ENCODE measurements at regions not wholly inside any gene's neighbourhood (a gene's known extent, or its start where the extent isn't known, plus 50 kb on each side); places are given as distances from the start of the nearest gene placed in this dataset.
A peak's percentile ranks its signal among the peaks of the same experiment; 100 is the strongest.

DNA sequence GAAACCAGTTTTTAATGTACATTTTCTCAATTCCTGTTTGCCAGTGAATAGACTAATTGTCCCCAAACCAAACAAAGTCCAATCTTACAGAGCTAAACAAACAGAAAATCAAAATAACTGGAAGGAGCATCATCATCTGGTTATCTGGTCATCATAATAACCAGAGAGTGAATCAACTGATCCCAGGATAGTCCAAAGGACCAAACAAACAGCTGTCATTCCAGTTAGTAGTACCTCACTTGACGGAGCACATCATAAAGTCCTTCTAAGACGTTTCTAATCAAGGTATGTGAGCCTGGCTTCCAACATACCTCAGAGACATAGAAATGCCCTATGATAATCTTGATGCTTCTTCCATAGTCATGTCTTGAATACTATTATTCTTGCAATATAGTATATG is 240.5 kb downstream of the LTN1 start:
- DNase-seq (ENCODE audit: low read depth in 2 of 2) = no peak

GRCh38 chr21:28751176-28751575 is 241.5 kb downstream of the LTN1 start:
- DNase-seq (ENCODE audit: low read depth in 2 of 2) = no peak

DNA sequence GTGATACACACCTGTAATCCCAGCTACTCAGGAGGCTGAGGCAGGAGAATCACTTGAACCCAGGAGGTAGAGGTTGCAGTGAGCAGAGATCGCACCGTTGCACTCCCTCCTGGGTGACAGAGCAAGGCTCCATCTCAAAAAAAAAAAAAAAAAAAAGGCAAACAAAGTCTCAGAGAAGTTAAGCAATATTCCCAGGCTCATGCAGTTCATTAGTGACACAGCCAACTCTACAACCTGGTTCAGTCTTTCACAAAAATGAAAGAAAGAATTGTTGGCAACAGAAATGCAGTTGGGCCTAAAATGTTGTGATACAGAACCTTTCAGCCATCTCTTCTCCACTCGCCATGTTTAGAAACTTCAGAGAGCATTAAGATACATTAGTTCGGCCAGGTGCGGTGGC is 242.1 kb downstream of the LTN1 start:
- no peak for DNase-seq (ENCODE audit: low read depth in 2 of 2)

DNA sequence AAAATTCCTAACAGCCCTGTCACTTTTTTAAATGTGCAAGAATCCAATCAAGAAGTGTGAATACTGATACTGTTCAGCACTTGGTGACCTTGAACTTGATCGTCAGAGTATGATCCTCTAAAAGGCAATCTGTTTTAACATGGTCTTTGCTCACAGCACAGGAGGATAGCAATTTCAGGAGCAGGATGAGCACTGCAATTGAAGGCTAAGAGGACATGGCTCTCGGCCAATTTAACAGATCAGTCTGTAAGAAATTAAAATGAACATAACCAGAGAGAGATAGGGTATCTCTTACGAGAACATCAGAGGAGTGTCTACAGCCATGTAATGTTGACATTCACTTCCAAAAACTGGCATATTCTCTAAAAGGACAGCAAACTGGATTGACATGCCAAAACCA is 243.1 kb downstream of the LTN1 start:
- DNase-seq (ENCODE audit: low read depth in 2 of 2) = no peak

DNA sequence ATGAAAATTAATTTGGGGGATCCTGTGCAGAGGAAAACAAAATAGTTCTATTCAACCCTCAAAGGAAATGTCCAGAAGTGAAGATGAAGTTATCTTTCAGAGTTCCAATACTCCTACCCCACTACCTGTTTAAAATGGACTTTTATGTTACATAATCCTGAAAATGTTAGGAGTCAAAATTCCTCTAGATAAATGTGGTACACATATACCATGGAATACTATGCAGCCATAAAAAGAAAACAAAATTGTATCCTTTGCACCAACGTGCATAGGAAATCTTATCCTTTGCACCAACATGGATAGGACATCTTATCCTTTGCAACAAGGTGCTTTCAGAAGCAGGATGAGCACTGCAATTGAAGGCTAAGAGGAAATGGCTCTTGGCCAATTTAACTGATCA is 245.2 kb downstream of the LTN1 start:
- no peak for DNase-seq (ENCODE audit: low read depth in 2 of 2)

DNA sequence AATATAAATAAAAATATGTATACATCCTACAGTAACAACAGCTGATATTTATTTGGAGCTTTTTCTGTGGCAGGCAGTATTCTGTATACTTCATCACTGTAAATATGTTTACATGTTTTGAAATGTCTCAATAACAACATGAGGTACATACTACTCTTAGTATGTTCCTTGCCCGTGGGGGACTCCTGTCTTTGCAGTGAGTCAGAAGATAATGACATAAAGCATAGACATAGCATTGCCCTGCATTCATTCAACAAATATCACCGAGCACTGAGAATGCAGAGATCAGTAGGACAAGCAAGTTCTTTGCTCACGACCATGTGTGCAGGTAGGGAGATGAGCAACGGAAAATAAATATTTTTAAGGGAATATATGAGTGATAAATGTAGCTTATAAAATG is 246.5 kb downstream of the LTN1 start:
- DNase-seq (ENCODE audit: low read depth in 2 of 2) = no peak

DNA sequence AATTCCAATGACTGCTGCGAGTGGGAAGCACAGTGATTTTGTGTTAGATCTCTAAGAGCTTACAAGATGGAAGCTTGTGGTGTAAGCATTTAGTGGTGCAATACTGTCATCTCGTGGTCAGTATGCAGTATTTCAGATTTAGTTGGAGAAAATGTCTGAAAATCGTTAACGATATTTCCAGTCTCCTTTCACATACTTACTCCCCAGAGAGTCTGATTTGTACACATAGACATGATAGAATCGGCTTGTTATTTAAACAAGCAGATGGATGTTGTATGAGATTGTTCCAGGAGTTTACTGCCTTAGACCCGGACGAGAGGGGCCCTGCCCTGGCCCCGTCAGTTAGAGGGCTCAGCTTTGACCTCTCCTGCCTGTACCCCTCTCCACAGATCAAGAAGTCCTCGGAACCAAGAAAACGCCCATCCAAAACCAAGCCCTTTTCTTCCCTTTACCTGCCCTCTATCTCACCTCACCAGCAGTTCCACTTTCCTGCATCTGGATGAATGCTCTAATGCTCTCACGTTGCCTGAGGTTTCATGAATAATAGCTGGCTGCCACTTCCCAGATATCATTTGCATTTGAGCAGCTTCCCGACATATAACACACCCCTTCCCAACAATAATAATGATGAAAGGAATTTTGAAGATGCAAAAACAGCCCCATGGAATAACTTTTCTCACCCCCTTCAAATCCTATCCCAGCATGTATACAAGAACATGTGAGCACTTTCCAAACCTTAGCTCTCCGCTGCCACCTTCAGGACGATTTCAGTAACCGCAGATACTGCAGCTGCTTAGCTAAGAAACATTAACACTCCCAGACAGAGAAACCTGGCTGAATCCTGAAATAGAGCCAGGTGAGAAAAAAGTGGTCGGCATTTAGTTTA is 247.3 kb downstream of the LTN1 start:
- peak; percentile 92 to 94 for DNase-seq (ENCODE audit: low read depth in 2 of 2)

DNA sequence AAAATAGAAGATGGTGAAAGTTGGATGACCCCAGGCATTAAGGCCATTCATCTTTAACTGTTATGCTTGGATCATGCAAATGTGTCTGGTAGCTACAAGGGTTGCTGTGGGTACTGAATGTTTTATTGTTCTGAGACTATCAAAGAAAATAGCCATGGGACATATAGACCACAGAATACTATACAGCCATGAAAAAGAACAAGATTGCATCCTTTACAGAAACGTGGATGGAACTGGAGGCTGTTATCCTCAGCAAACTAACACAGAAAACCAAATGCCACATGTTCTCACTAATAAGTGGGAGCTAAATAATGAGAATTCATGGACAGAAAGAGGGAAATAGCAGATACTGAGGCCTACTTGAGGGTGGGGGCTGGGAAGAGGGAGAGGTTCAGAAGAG is 249.0 kb downstream of the LTN1 start:
- DNase-seq (ENCODE audit: low read depth in 2 of 2) = no peak

- peak; percentile 63 to 77 for DNase-seq (ENCODE audit: low read depth in 2 of 2)
These were observed 250.2 kb downstream of the LTN1 start for GRCh38 chr21:28742527-28742926.

DNA sequence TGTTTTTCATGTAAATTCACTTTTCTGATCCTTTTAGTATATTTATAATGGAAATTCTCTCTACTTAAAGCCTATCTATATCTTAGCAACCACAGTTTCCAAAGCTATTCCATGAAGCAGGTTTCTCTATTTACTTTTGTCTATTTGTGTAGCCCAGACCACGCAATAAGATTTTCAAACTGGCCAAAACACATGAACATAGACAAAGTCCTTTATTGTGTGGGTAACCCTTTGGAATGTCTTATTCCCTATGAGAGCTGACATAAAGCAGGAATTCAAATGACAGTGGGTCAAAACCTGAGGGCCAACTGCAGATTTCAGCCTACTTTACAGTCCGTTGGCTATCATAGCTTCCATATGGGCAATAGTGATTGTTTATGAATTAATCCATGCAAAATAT is 252.6 kb downstream of the LTN1 start:
- DNase-seq (ENCODE audit: low read depth in 2 of 2) = no peak

GRCh38 chr21:28738882-28739281 is 253.8 kb downstream of the LTN1 start:
- peak; percentile 27 to 73 for DNase-seq (ENCODE audit: low read depth in 2 of 2)

GRCh38 chr21:28738420-28738704 is 254.3 kb downstream of the LTN1 start:
- DNase-seq (ENCODE audit: low read depth in 2 of 2) = no peak

- peak; percentile 26 to 43 for DNase-seq (ENCODE audit: low read depth in 2 of 2)
These were observed 254.8 kb downstream of the LTN1 start for GRCh38 chr21:28737674-28738419.

DNA sequence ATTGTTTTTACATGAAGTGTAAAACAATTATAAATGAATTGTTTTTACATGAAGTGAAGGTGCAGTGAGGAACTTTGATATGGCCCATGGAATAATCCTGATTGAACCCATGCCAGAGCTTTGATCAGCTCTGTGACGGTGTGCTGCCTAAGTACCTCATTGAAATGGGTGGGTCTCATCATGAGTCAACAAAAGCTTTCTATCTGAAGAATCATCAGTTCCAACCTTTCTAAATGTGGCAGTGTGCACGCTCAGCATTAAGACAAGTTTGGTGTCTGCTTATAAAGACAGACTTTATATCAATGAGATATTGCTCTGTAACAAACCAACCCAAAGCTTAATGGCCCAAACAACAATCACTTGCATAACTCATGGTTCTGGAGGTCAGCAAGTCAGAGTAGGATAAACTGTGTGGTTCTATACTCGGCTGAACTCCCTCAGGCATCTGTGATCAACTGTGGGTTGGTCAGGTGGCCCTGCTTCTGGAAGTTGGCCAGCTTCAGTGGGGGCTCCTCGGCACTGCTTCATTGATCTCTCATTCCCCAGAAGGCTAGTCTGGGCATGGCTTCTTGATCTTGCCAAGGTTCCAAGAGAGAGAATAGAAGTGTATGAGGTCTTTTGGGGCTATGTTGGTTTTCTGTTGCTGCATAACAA is 258.0 kb downstream of the LTN1 start:
- no peak for DNase-seq (ENCODE audit: low read depth in 2 of 2)

DNA sequence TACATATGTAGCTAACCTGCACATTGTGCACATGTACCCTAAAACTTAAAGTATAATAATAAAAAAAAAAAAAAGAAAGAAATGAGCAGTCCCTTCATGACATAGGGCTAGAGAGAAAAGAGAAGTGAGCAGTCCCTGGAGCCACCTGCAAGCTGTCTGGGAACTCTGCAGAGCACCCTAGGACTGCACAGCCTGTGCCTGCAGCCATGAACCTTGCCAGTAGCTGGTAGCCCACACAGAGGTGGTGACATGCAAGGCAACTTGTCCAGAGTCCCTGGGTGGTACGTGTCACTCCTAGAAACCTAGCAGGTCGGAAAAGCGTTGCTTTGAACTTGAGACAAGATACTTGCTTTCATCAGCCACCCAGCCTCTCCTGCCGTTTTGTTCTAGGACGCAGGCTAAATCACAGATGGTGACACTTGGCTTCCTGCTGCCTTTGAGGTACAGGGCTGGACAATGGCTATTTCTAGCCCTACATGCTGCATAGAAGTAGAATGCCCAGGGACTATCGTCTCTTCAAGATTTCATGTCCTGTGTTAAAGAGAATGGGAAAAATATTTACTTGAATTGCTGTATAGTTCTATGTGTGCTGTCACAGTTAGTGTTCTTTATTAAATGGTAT is 260.9 kb downstream of the LTN1 start:
- no peak for DNase-seq (ENCODE audit: low read depth in 2 of 2)

GRCh38 chr21:28729887-28730286 is 262.8 kb downstream of the LTN1 start:
- DNase-seq (ENCODE audit: low read depth in 2 of 2) = no peak

GRCh38 chr21:28727809-28728208 is 264.9 kb downstream of the LTN1 start:
- no peak for DNase-seq (ENCODE audit: low read depth in 2 of 2)

DNA sequence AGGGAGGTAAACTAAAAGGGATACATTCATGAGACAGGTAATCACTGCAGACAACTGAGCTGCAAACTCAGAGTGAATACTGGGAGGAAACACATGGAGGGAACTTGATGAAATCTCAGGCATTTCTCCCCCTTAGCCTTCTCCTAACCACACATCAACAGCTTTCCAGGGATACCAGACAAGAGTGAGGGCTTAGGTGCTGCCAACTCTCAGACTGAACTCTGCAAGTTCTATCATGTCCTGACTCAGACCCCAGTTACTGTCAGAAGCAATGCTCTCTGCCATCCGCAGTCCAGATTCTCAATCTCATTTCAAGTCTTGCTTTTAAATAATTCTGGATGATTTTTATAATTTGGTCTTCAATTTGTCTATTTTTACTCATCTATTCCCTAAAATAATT is 267.3 kb downstream of the LTN1 start:
- DNase-seq (ENCODE audit: low read depth in 2 of 2) = no peak

DNA sequence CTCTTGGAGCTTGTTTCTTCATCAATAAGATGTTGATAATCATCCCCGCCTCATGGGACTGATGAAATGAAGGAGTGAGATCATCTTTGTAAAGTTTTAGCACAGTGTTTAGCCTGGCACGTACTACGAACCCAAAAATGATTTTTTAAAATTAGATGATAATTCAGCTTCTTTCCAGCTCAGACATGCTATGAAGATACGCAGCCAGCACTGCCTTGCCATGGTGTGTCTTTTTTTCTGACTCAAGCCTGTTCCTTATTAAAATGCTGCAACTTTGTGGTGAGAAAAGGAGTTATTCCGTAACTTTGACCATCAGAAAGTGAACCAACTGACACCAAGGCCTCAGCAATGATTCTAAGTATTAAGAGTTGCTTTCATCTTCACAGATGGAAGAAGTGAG is 269.0 kb downstream of the LTN1 start:
- no peak for DNase-seq (ENCODE audit: low read depth in 2 of 2)

DNA sequence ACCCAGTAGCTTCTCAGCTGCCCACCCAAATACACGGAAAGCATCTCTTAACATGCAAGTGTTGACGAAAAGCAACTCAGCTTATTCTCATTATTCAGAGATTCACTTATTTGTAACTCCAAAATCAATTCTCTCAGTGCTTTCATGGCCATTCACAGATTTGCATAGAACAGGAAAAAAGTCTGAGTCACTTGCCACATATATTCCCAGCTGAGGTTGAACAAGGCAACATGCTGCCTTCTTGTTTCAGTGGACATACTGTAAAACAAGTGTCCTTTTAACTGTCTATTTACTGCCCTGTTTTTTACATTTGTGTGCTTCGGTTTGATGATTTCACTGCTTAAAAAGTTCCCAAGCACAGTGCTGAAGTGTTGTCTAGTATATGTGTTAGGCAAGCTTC is 273.0 kb downstream of the LTN1 start:
- peak in 1 of 2 donors; percentile 22 for DNase-seq (ENCODE audit: low read depth in 2 of 2)

- DNase-seq (ENCODE audit: low read depth in 2 of 2) = no peak
These were observed 277.8 kb downstream of the LTN1 start for GRCh38 chr21:28714777-28715464.

- no peak for DNase-seq (ENCODE audit: low read depth in 2 of 2)
These were observed 280.3 kb downstream of the LTN1 start for GRCh38 chr21:28712411-28712810.

Measured in lung microvascular endothelial cell (primary cell).